Adrenal gland (tissue), 5 donors: ENCODE measurements at regions not wholly inside any gene's neighbourhood (a gene's known extent, or its start where the extent isn't known, plus 50 kb on each side); places are given as distances from the start of the nearest gene placed in this dataset.

ENCODE experiments used
- POLR2A ChIP-seq, 2 donors: fragments of 450-650 bp; IDR thresholded peaks; one replicate each; pipeline ENCODE4 v1.6.1; 2017; ENCODE audit warnings: antibody characterized with exemption in 2 of 2, mild to moderate bottlenecking in 2 of 2, moderate library complexity in 1 of 2
- TF ChIP-seq, protein P1 (sequence below), 6 experiments: fragments of 450-650 bp in 4 of 6; fragments of 200-600 bp in 2 of 6; sonication (generic) in 1 of 6; IDR thresholded peaks; 1 replicate in 5 of 6; 2 replicates in 1 of 6; pipeline versions ENCODE4 v1.5.1 to v1.8.0; 2016 to 2021; ENCODE audit warnings: antibody characterized with exemption in 6 of 6, mild to moderate bottlenecking in 2 of 6, moderate library complexity in 1 of 6
- donor health status: DM: no; HTN: no; CAD: no.

GRCh38 chr13:86710896-86711295, 911.7 kb upstream of the SLITRK6 start:
- TF ChIP-seq, protein P1, sequence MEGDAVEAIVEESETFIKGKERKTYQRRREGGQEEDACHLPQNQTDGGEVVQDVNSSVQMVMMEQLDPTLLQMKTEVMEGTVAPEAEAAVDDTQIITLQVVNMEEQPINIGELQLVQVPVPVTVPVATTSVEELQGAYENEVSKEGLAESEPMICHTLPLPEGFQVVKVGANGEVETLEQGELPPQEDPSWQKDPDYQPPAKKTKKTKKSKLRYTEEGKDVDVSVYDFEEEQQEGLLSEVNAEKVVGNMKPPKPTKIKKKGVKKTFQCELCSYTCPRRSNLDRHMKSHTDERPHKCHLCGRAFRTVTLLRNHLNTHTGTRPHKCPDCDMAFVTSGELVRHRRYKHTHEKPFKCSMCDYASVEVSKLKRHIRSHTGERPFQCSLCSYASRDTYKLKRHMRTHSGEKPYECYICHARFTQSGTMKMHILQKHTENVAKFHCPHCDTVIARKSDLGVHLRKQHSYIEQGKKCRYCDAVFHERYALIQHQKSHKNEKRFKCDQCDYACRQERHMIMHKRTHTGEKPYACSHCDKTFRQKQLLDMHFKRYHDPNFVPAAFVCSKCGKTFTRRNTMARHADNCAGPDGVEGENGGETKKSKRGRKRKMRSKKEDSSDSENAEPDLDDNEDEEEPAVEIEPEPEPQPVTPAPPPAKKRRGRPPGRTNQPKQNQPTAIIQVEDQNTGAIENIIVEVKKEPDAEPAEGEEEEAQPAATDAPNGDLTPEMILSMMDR (IDR thresholded peaks at IDR 0.05): no peak
- TF ChIP-seq POLR2A (IDR thresholded peaks at IDR 0.05): no peak
